Activated naive CD4-positive, alpha-beta T cell treated with anti-CD3 and anti-CD28 coated beads, Interleukin-2, amount 50 U/mL, for 72 hours (primary cell): ENCODE measurements at regions not wholly inside any gene's neighbourhood (a gene's known extent, or its start where the extent isn't known, plus 50 kb on each side); places are given as distances from the start of the nearest gene placed in this dataset.

Source experiments
- ATAC-seq, 2 donors: fragments of 150-1000 bp; cut with Tn5 transposase; 2 replicates each; pipeline ENCODE4 v1.10.0; 2021; ENCODE audit warnings: mild to moderate bottlenecking in 2 of 2, moderate library complexity in 2 of 2
- DNase-seq, 2 donors: peaks; one replicate each; pipeline ENCODE4 v3.0.0; 2021 to 2022; ENCODE audit warnings: low spot score in 2 of 2
- H3K27ac Mint-ChIP-seq, 2 donors: one replicate each; pipeline ENCODE4 v1.8.0; 2022; ENCODE audit warnings: mild to moderate bottlenecking in 2 of 2, mixed read lengths in 2 of 2
- H3K36me3 Mint-ChIP-seq, 2 donors: one replicate each; pipeline ENCODE4 v1.8.0; 2022; ENCODE audit warnings: mixed read lengths in 2 of 2
- H3K9me3 Mint-ChIP-seq, 2 donors: one replicate each; pipeline ENCODE4 v1.8.0; 2022; ENCODE audit warnings: mixed read lengths in 2 of 2

GRCh38 chr5:125179612-125180011 is 433.2 kb upstream of the ZNF608 start:
- ATAC-seq (no peak), DNase-seq (no peak)
- Mint-ChIP-seq H3K9me3 (peaks cover 12 to 13% of the 10 kb centered on the region in 2 donors), H3K36me3 (no peaks in the 10 kb centered on the region), H3K27ac (no peak overlapping the region)

- Mint-ChIP-seq H3K9me3 (peaks cover 11 to 12% of the 10 kb centered on the region in 2 donors), H3K36me3 (no peaks in the 10 kb centered on the region), H3K27ac (no peak overlapping the region)
- ATAC-seq (no peak), DNase-seq (no peak)
Observed at GRCh38 chr5:125180231-125180829, 433.9 kb upstream of the ZNF608 start.

GRCh38 chr5:125181159-125181558 is 434.7 kb upstream of the ZNF608 start:
- peaks cover 11 to 15% of the 10 kb centered on the region in 2 donors for H3K9me3 Mint-ChIP-seq
- DNase-seq: no peak
- no peak overlapping the region for H3K27ac Mint-ChIP-seq
- ATAC-seq: no peak
- H3K36me3 Mint-ChIP-seq: no peaks in the 10 kb centered on the region

- ATAC-seq (no peak), DNase-seq (no peak)
- no peaks in the 10 kb centered on the region for H3K36me3 Mint-ChIP-seq
- H3K27ac Mint-ChIP-seq: no peak overlapping the region
- peaks cover 11 to 12% of the 10 kb centered on the region in 2 donors for H3K9me3 Mint-ChIP-seq
Observed at GRCh38 chr5:125181955-125182354, 435.5 kb upstream of the ZNF608 start.

- Mint-ChIP-seq H3K27ac (no peak overlapping the region), H3K36me3 (no peaks in the 10 kb centered on the region), H3K9me3 (peaks cover 3% of the 10 kb centered on the region in 2 donors)
- DNase-seq (no peak), ATAC-seq (no peak)
Observed at GRCh38 chr5:125185740-125186139, 439.3 kb upstream of the ZNF608 start.

- no peak overlapping the region for H3K27ac Mint-ChIP-seq
Observed at GRCh38 chr5:125186911-125187375, 440.5 kb upstream of the ZNF608 start.

GRCh38 chr5:125189531-125189941 is 443.1 kb upstream of the ZNF608 start:
- ATAC-seq (no peak), DNase-seq (no peak)
- Mint-ChIP-seq H3K27ac (no peak overlapping the region), H3K36me3 (no peaks in the 10 kb centered on the region), H3K9me3 (peaks cover 3 to 13% of the 10 kb centered on the region in 2 donors)

More at GRCh38 chr5:125186911-125187375, 440.5 kb upstream of the ZNF608 start:
- DNase-seq (no peak), ATAC-seq (no peak)
- Mint-ChIP-seq H3K36me3 (no peaks in the 10 kb centered on the region), H3K9me3 (peaks cover 3 to 6% of the 10 kb centered on the region in 2 donors)

- DNase-seq (no peak), ATAC-seq (no peak)
- H3K36me3 Mint-ChIP-seq: no peaks in the 10 kb centered on the region
- H3K27ac Mint-ChIP-seq: no peak overlapping the region
- H3K9me3 Mint-ChIP-seq: peaks cover 3 to 13% of the 10 kb centered on the region in 2 donors
Observed at GRCh38 chr5:125190232-125191087, 444.0 kb upstream of the ZNF608 start.

GRCh38 chr5:125194883-125195282 is 448.4 kb upstream of the ZNF608 start:
- ATAC-seq (no peak), DNase-seq (no peak)
- Mint-ChIP-seq H3K36me3 (no peaks in the 10 kb centered on the region), H3K27ac (no peak overlapping the region), H3K9me3 (peaks cover 0 to 13% of the 10 kb centered on the region in 2 donors)

GRCh38 chr5:125196481-125197111 is 450.2 kb upstream of the ZNF608 start:
- DNase-seq (no peak), ATAC-seq (no peak)
- Mint-ChIP-seq H3K9me3 (peaks cover 0 to 9% of the 10 kb centered on the region in 2 donors), H3K27ac (no peak overlapping the region), H3K36me3 (no peaks in the 10 kb centered on the region)

GRCh38 chr5:125197321-125197720 is 450.9 kb upstream of the ZNF608 start:
- Mint-ChIP-seq H3K36me3 (no peaks in the 10 kb centered on the region), H3K9me3 (peaks cover 0 to 3% of the 10 kb centered on the region in 2 donors), H3K27ac (no peak overlapping the region)
- no peak for DNase-seq
- ATAC-seq: no peak

- DNase-seq: no peak
- no peak for ATAC-seq
- no peak overlapping the region for H3K27ac Mint-ChIP-seq
- no peaks in the 10 kb centered on the region for H3K36me3 Mint-ChIP-seq
- no peaks in the 10 kb centered on the region for H3K9me3 Mint-ChIP-seq
Observed at GRCh38 chr5:125198270-125198974, 452.0 kb upstream of the ZNF608 start.

GRCh38 chr5:125199373-125199772 is 452.9 kb upstream of the ZNF608 start:
- Mint-ChIP-seq H3K27ac (no peak overlapping the region), H3K36me3 (no peaks in the 10 kb centered on the region)
- ATAC-seq: no peak

GRCh38 chr5:125199968-125200865 is 453.8 kb upstream of the ZNF608 start:
- DNase-seq (no peak), ATAC-seq (no peak)
- H3K27ac Mint-ChIP-seq: no peak overlapping the region
- no peaks in the 10 kb centered on the region for H3K9me3 Mint-ChIP-seq
- H3K36me3 Mint-ChIP-seq: no peaks in the 10 kb centered on the region

More at GRCh38 chr5:125199373-125199772, 452.9 kb upstream of the ZNF608 start:
- DNase-seq: no peak
- H3K9me3 Mint-ChIP-seq: no peaks in the 10 kb centered on the region

GRCh38 chr5:125200866-125201373 is 454.5 kb upstream of the ZNF608 start:
- DNase-seq (no peak), ATAC-seq (no peak)
- Mint-ChIP-seq H3K9me3 (peaks cover 0 to 6% of the 10 kb centered on the region in 2 donors), H3K27ac (no peak overlapping the region), H3K36me3 (no peaks in the 10 kb centered on the region)
